ENCODE measurements at regions not wholly inside any gene's neighbourhood (a gene's known extent, or its start where the extent isn't known, plus 50 kb on each side); places are given as distances from the start of the nearest gene placed in this dataset.

DNA sequence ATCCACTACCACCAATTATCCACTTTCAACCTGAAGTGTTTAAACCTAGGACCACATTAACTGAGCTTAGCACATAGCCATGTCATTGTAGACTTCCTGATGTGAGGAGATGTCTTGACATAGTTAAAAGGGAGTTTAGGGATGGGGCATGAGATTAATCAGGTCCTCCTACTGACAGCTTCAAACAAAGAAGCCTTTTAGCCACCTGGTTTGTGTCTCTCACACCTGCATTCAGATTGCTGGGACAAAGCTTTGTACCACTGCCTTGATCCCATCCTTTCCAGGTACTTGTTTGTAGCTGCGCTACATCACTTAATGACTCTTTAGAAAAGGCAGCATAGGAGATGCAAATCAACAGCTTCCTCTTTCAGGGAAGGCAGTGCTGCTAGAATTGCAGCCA is 340.7 kb upstream of the DDHD1 start:
- DNase-seq (ENCODE audit: extremely low read depth, low read depth): no peak

DNA sequence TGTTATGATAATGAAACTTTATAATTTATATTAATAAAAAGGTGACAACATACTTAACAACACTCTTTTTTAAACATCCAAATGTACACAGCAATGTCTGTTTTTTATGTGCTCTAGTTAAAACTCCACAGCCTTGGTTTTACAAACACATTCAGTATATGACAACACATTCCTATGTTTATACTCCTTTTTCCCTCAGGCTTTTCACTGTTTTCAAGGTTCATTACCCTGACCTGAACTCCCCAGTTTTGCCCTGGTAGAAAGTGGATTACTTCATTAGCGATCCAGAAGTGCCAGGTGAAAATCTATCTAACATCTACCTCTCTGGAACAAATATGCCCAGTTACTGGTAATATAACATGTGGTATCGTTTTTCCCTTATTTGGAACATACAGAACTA is 340.2 kb upstream of the DDHD1 start:
- DNase-seq (ENCODE audit: extremely low read depth, low read depth): no peak

DNA sequence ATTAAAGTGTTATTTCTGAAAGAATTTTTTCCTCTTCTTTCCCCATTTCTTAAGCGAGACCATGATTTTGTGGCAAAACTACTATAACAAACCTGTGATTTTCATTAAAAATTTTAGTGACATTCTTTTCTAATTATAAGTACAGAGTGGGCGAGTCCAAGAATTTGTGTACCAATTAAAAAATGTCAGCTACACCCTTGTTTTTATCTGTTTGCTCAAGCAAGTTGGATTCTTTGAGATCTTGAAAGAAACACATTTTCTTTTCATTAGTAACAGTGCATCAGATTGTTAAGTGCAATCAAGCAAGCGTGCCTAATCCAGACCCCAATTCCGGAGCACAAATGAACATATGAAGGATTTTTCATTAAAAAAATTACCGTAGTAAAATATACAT is 338.8 kb upstream of the DDHD1 start:
- no peak for DNase-seq (ENCODE audit: extremely low read depth, low read depth)

DNA sequence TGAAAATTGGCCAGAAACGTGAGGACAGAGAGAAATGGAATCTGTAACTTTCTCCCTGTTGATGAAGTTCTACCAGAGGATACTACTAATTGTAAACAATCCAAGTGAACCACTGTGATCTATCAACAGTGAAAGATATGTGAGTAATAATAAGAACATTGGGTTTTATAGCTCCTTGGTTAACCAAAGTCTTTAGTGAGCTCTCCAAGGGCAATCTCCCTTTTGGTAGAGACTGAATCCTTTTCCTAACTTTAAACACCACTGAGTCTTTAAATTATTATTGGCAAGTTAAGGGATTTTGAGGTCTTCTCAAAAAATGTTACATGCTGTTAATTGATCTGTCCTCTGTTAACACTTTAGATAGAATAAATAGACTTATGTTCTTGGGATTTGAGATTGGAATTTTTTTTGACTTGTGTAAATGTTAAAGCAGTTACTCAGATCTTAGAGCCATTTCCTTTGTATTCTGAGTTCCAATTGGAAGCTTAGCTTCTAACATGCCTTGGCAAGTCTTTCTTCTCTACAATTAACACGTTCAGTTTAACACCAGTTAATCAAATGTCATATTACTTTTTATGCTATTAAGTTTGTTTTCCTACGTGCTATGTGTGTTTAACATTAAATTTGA is 338.2 kb upstream of the DDHD1 start:
- no peak for DNase-seq (ENCODE audit: extremely low read depth, low read depth)

DNA sequence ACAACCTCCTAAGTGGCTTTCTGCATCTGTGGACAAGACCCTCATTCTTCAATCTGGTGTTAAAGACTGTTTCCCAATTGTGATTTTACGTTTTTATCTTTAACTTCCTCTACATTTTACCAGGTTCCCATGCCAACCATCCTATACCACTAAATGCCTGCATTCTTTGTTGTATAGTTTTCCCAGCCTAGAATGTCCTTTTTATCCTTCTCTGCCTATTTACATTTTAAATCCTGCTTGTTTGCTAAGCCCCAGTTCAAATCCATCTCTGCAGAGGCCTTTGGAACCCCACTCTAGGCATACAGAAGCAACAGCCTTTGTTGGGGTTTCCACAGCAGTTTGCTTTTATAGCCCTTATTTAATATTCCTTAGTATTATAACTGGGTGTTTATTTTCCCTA is 325.1 kb upstream of the DDHD1 start:
- no peak for DNase-seq (ENCODE audit: extremely low read depth, low read depth)

DNA sequence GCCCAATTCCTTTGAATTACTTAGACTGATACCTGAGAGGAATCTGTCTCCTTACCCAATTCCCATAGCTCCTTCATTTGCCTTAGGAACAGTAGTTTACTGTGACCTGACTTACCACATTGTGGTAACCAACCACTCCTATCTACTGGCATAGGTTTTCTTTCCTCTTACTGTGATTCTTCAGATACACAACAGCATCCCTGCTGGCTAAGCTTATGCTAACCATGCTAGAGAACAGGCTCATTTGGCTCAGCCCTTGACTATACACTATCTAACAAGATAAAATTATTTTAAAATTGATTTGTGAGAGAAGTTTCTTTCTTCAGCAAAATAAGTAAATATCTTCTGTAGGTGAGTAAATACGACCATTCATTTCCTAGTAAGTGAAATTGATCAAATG is 320.4 kb upstream of the DDHD1 start:
- no peak for DNase-seq (ENCODE audit: extremely low read depth, low read depth)

DNA sequence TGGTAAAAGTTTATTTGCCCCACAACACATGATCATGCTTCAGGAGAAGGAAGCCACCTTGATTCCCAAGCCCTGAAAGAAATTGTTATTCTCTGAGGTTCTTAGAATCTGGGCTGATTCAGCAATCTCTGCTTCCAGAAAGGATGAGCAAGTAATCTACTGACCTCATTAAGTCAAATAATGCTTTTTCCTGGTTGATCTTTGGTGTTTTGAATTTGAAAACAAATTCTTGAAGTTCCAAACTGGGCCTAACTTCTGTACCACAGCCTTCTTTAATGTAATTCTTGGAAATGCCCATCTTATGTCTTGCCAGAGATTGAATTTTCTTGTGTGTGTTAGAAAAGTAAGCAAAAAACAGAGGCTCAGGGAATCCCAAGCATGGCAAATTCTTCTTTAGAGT is 319.2 kb upstream of the DDHD1 start:
- no peak for DNase-seq (ENCODE audit: extremely low read depth, low read depth)

DNA sequence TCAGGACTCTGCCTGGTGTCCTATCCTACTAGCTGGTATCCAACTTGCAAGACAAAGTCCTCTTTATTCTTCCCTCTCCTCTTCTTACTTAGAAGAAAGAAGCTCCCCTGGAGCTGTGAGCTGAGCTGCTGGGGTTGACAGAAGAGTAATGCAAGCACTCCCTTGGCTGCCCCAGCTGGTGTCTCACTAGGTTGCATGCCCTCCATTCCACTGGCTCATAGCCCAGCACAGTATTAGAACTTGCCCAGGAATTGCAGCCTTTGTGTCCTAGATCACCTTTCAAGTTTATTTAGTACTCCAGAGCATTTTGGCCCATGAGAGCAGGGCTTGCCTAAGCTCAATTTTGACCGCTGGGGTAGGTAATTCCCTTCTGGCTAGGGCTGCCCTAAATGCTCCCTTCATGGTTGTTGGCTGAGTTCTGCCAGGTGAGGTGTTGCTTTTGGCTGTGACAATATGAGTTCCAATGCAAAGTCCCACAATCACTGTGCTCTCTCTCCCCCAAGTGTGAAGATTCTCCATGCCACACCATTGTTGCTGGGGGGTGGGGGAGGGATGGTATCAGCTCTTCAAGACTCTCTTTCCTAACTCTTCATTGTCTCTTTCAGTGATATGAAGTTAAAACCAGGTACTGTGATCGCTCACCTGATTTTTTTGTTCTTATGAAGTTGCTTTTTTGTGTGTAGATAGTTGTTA is 317.4 kb upstream of the DDHD1 start:
- DNase-seq (ENCODE audit: extremely low read depth, low read depth): no peak

DNA sequence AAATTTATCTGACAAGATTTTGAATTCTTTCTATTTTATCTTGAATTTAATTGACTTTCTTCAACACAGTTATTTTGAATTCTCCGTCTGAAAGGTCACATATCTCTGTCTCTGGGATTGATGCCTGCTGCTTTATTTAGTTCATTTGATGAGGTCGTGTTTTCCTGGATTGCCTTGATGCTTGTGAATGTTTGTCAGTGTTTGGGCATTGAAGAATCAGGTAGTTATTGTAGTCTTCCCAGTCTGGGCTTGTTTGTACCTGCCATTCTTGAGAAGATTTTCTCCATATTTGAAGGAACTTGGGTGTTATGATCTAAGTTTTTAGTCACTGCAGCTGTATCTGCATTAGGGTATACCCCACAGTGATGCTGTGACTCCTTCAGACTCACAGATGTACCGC is 315.8 kb upstream of the DDHD1 start:
- DNase-seq (ENCODE audit: extremely low read depth, low read depth): no peak

DNA sequence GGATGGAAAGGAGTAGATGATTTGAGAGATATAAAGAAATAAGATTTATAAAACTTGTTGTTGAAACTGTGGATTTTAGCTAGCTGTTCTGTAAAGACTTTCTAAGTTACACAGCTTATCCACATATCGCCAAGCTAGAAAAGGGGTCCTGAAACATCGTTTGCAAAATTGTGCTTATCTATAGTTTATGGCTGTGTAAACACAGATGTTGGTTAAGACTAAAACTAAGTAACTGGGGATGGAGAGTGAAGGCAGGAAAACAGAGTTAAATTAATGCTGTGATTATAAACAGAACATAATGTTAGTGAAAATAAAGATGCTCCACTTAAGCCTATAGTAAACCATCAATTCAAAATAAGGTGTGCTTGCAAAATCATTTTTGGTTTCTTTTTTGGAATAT is 311.3 kb upstream of the DDHD1 start:
- no peak for DNase-seq (ENCODE audit: extremely low read depth, low read depth)

DNA sequence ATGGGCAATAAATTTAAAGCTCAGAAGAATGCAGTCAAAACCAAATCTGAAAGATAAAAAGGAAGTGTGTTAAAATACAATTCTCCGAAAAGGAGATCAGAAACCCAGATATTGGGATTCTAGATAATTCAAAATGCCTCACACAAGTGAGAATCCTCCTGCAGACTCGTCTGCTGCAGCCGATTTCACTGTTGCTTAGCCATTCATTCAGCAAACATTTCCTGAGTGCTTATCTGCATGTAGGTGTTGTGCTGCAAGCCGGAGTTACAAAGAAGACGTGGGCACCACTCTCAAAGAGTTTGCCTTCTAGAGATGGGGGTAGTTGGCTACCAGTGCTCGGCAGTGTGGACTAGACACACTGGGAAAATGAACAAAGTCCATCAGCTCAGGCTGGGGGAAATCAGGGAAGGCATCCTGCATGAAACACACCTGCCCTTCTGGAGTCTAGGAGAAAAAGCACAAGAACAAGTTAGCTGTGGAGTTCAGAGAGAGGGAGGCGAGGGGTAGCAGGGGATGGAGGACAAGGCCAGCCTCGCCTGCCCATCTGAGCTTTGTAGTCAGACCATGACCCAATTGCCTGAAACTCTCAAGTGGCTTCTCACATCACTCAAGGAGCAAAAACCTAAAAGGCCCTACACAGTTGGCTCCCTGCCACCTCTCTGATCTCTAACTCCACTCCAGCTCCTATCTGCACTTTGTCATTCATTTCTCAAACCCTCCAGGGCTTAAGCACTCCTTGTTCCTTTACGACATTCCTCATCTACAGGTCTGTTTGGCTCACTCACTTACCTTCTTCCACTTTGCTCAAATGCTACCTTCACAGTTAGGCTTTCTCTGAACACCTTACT is 310.0 kb upstream of the DDHD1 start:
- no peak for DNase-seq (ENCODE audit: extremely low read depth, low read depth)

DNA sequence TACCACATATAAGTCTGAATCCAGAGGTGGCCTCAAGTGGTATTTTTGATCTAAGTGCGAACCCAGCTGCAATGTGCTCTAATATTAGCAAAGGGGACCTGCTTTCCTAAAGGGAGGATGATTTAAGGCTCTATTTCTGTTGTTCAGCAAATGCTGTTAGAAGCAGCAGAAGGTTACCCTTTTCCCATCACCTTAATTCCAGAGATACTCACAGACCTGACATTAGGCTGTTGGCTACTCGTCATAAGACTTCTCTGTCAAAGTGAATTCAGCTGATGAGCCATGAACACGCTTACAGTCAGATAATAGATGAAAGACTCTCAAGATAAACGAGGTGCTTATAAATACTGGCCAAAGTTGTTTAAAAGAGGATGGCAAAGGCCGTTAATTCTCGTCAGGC is 308.7 kb upstream of the DDHD1 start:
- DNase-seq (ENCODE audit: extremely low read depth, low read depth): no peak

DNA sequence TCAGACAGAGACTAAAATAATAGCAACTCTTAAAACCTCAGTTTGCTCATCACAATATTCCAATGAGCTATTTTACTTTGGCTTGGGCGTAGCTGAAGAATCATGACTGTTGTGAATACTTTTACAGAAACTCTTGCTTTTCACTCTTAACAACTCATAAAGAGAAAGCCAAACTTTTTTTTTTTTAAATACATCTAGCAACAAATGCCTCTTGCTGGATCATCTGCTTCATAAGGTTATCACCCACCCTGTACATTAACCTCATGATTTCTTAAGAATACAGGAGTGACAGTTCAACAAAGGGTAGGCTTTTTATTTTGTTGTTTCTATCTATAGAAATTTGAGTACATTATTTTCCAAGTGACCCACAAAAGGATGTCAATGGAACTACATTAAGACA is 307.4 kb upstream of the DDHD1 start:
- no peak for DNase-seq (ENCODE audit: extremely low read depth, low read depth)

DNA sequence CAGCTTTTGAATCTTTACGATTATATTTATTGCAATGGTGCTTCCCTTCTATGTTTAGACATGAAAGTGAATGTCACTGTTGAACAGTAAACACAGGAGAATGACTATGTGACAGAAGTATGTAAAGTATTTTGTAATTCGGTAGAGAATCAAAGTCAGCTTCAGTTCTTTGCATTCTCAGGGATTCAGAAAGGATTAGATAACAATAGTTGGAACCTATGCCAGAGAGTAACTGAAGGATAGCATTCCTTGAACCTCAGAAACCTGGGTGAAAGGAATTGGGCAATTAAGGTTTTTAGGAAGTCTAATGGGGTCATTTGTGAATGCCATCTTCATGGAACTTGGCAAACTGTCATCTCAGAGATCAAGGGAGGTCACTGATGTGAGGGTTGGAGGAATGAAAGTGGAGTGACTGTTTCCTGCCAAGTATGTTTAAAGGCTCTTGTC is 305.3 kb upstream of the DDHD1 start:
- DNase-seq (ENCODE audit: extremely low read depth, low read depth): no peak

DNA sequence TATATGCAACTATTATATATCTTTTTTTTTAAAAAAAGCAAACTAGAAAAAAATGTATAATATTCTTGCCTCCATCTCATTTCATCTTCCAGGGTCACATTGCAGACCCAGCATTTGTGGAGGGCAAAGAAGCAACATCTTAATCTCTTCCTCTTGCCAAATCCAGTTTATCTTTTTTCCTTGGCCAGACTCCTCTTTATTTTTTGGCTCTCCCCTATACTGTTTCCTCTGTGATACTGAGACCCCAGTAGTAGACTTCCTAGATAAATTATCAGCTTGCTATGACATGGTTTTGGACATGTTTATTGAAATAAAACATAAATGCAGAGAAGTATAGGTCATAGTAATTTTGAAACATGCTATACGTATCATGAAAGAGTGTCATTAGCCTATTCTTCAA is 303.8 kb upstream of the DDHD1 start:
- no peak for DNase-seq (ENCODE audit: extremely low read depth, low read depth)

DNA sequence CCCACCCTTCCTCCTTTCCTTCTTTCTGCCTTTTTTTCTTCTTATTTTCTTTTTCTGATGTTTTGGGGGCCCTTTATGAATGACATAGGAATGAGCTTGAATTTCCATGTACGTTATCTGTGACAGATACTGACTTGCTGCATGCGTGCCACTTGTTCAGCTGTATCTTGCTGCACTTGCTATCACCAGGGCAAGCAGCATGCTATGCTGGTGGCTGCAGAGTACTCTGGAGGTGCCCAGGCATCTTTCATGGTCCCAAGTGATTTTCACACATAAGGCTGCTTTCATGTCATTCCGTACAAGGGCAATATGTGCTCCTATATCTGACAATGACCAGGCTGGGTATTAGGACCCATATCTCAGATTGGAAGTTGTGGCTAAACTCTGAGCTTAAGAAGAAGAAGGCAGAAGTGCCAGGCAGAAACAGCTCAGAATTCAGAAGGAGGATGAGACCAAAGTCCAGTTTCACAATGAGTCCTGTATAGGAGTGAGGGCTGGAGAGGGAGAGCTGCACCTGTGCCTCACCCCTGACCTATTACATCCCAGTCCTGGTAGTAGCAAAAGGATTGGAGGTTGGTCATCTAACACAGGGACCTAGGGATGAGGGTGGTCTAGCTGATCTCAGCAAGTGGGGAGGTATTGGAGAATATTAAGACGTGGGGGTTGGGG is 299.0 kb upstream of the DDHD1 start:
- no peak for DNase-seq (ENCODE audit: extremely low read depth, low read depth)

DNA sequence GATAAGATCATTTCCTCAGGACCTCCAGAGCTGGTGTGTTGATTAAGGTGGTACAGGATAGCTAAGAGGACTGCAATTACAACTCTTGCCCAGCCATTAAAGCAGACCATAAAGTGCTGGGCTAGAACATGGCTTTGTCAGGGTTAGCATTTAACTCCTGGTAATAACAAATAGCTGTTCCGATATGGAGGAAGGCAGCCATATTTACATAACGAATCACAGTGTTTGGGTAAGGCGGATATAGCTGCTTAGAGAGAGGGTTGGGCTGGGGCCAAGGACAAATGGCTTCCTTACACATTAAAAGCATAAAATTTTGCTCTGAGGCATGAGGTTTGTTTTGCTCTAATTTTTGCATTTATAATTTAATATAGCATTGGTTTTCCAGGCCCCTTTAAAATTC is 297.7 kb upstream of the DDHD1 start:
- DNase-seq (ENCODE audit: extremely low read depth, low read depth): no peak

DNA sequence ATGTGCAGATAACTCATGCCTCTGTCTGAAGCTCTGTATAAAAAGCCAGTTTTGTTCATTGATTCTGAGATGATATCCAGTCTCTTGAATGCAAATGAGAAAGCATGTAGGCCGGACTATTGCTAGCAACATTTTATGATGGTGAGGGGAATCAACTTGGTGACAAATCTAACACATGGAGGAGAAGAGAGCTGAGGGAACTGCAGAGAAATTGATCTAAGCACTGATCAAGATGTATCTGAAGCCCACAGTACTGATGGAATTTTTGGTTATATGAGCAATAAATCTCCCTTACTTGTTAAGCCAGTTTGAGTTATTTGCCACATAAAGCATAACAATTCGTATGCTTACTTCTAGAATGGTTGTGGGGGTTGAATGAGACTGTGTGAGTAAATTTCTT is 295.6 kb upstream of the DDHD1 start:
- DNase-seq (ENCODE audit: extremely low read depth, low read depth): no peak

DNA sequence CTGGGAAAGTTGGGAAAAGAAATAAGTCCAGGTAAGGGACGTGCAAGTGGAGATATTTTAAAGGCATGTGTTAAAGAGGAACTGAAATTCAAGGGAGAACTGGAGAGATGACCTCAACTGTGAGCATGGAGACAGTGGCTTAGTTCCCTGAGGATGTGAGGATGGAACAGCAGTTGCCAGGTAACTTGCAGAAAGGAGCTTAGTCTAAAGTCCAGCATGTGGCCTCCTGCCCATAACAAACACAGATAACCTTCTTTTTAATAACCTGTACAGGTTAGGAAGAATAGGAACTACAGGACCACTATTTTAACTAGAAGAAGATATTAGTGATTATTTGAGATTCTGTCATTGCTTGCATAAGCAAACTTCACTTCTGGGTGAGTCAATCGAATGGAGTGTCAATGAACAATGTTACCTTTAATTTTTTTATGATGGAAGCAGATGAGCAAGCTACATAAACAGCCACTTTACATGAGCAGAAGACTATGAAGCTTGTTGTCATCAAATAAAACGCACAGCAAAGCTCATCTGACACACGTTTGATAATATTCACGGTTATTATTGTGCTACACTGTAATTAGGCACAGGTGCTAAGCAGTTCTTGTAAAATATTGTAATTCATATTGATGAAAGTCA is 291.7 kb upstream of the DDHD1 start:
- DNase-seq (ENCODE audit: extremely low read depth, low read depth): no peak

DNA sequence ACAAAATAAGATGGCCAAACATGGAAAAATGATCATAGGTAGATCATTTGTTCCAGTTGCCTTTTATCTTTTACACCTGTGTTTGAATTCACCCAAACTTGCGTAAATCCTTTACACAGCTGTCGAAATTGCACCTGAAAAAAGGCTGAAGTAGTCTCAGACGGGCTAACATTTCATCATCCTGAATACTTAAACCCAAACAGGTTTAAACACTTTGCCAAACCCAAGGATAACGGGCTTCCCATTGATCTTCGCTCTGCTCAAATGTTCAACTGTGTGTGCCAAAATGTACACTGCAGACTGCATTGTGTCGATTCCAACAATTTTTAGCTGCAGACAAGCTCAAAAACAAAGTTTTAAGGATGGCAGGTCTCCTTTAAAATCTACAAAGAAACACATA is 288.7 kb upstream of the DDHD1 start:
- no peak for DNase-seq (ENCODE audit: extremely low read depth, low read depth)

DNA sequence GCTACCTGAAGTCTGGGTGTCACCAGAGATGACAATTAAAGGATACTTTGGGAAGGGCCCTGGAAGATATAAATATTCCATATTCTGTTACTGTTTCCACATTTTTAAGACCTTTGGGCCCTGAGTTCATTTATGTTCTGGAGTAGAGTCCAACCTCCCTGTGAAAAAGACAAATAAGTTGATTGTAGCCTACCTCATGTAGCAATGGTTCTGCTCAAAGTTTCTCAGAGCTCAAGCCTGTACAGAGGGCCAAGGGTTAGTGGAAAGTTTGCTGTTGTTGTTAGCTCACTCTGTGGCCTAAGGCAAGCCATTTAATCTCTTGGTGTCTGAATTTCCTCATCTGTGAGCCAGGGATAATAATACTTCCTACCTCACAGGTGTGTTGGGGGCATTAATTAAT is 284.7 kb upstream of the DDHD1 start:
- no peak for DNase-seq (ENCODE audit: extremely low read depth, low read depth)
